NCI-H1417 (cell line): ENCODE measurements at regions not wholly inside any gene's neighbourhood (a gene's known extent, or its start where the extent isn't known, plus 50 kb on each side); places are given as distances from the start of the nearest gene placed in this dataset.

ENCODE experiments used
- DNase-seq, 3 experiments: peaks; one replicate each; lab custom pipeline; 2025; lab: John Stamatoyannopoulos, UW

DNA sequence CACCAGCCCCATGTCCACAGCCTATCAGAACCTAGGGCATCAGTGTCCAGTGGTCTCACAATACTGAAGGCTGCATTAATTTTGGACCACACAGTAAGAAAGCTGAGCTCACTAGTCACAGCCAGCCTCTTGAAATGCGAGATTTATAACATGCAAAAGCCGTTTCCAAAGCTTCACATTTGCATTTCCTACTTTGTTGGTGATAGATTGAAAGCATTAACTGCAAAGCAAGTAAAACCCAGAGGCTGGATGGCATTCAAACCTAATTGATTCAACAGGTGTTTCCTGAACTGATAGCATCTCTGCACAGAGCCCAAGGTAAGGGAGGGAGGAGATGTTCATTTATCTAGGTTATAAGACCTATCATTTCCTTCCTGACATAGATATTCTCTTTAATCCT lies 410.1 kb downstream of the OMA1 start:
- no peak for DNase-seq

DNA sequence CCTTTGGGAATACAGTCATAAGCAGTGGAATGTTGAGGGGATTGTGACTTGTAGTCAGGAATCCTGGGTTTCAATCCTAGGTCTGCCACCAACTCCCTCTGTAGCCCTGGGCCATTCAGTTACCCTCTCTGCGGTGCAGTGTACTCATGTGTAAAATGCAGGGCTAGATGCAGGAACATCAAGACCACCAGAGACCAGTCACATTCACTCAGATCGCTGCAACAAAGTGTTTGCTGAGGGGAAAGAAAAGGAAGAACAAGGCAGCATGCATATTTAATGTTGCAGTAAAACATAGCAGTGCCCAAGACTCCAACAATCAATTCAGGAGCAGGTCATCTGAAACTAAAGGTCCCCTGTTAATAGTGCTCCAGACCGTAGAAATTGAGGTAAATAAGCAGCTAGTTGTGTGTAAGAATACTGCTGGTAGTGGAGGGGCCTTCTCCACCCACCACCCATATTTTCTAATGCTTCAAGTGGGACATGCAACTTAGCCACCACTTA lies 410.7 kb downstream of the OMA1 start:
- no peak for DNase-seq

DNA sequence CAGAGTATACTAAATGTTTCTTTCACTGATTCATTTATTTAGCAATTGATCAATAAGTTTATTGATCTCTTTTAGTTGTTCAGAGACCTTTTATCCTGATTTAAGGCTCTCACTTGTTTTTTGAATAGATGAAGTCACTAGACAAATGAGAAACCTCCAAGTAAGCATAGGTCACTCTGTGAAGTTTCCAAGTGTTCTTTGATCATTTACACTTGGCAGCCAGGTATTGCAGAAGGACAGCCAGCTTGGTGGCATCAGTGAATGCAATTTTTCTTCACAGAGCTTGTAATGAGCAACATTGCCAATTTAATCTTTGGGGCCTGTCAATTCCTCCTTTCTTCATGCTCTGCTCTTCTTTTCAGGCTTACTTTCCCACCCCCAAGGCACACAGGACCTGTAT lies 413.0 kb downstream of the OMA1 start:
- DNase-seq: no peak

- peak in 1 of 3 experiments; percentile 2 for DNase-seq
These were observed 423.5 kb downstream of the OMA1 start for GRCh38 chr1:58123051-58123450.

GRCh38 chr1:58119971-58120370 lies 426.6 kb downstream of the OMA1 start:
- DNase-seq: no peak

GRCh38 chr1:58116284-58116683 lies 430.2 kb downstream of the OMA1 start:
- no peak for DNase-seq

GRCh38 chr1:58109646-58110200 lies 436.8 kb downstream of the OMA1 start:
- no peak for DNase-seq

GRCh38 chr1:58108783-58109182 lies 437.7 kb downstream of the OMA1 start:
- DNase-seq: no peak

DNA sequence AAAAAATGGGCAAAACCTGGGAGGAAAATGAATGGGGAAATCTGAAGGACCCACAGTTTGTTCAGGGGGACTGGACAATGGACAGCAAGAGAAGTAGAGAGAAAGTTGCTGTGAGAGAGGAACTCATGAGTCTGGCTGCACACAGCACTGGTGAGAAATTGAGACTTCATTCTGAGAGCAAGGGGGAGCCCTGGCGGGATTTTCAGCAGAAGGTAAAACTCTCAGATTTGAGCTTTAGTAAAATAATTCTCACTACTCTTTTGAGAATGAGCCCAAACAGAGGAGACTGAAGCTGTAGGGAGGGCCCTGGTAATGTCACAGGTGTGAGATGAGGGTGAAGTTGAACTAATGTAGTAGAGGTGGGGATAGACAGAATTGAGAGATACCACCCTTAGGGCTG lies 438.6 kb downstream of the OMA1 start:
- no peak for DNase-seq

DNA sequence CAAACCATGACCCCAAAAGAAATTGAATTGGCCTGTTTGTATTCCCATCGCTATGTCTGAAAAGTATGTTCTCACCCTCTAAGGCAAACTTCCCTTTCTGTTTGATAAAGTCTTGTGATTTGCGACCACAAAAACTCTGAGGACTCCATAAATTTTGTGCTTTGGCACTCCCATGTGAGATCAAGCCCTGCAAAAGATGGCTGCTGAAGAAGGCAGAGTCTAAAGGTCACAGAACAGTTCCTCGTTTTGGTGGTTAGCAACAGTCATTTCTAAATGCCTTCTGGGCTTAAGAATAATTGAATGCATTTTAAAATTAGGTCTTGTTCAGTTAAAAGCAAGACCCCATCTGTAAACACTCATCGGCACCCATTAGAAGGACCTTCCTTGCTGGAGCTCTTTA lies 441.6 kb downstream of the OMA1 start:
- DNase-seq: no peak

DNA sequence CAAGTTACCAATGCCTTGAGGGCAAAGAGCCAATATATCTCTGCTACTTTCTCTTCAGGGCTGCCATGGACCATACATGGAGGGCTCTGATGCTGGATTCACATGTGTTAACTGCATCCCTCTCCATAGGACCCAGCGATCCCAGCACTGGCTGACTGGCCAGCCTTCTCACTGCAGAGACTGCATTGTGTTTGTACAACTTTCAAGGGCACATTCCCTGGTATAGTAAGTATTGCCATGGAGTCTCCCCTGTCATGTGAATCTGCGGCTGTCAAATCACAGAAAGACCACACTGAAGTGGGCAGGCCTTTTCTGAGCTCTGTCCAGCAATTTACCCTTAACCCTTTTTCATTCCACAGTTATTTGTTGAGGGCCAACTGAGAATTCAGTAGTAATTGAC lies 449.8 kb downstream of the OMA1 start:
- DNase-seq: no peak

DNA sequence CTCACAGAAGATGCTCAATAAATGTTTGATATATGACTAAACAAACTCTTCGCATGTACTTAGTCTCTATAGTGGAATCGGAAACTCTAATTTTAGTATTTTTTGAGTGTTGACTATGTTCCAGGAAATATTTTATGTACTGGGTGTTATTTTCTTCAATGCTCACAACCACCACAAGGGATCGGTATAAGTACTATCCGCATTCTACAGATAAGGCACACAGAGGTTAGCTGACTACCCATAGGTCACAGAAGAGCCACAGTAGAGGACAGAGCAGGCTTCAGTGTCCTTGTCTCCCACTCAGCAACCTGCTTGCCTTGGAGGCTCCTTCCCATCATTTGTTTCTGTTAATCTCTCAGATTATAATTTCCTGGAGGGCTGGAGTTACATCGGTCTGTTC lies 451.3 kb downstream of the OMA1 start:
- DNase-seq: no peak

- no peak for DNase-seq
These were observed 452.3 kb downstream of the OMA1 start for GRCh38 chr1:58094221-58094620.

DNA sequence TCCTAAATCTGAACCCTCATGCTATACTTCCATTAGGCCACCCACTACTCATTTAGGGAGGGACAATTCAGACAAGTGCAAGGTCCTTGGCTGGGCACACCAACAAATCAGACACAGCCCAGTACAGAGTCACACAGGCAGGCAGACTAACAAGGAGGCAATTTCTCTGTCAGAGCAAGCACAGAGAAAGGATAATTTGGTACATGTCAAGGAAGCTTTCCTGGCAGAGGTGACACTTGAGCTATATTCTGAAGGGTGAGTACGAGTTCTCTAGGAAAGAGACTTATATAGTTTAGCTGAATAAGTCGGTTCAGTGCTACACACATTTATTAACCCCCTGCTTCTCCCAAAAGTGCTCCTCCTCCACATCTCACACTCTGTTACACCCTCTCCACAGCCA lies 455.9 kb downstream of the OMA1 start:
- peak in 1 of 3 experiments; percentile 2 for DNase-seq

- DNase-seq: no peak
These were observed 456.5 kb downstream of the OMA1 start for GRCh38 chr1:58089898-58090534.

GRCh38 chr1:58084266-58084665 lies 462.3 kb downstream of the OMA1 start:
- no peak for DNase-seq

- no peak for DNase-seq
These were observed 463.9 kb downstream of the OMA1 start for GRCh38 chr1:58082596-58082995.

- no peak for DNase-seq
These were observed 470.3 kb downstream of the OMA1 start for GRCh38 chr1:58076258-58076657.

DNA sequence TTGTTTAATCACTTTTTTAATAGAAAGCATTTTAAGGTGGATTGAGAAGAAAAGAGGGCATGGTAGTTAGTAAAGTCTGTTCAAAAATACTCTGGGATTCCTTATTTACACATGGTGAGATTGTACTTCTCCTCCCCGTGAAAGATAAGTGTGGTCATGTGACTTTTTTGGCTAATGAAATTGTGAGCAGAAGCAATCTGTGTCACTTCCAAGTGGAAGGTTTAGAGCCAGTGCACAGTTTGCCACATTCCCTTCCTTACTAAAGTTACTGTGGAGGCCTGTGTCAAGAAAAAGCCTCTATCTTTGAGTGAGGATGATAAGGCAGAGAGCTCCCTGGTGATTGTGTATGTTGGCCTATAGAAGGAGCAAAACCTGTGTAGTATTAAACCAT lies 471.3 kb downstream of the OMA1 start:
- DNase-seq: no peak

- DNase-seq: no peak
These were observed 474.1 kb downstream of the OMA1 start for GRCh38 chr1:58072450-58072849.

GRCh38 chr1:58067082-58067481 lies 479.4 kb downstream of the OMA1 start:
- no peak for DNase-seq

DNA sequence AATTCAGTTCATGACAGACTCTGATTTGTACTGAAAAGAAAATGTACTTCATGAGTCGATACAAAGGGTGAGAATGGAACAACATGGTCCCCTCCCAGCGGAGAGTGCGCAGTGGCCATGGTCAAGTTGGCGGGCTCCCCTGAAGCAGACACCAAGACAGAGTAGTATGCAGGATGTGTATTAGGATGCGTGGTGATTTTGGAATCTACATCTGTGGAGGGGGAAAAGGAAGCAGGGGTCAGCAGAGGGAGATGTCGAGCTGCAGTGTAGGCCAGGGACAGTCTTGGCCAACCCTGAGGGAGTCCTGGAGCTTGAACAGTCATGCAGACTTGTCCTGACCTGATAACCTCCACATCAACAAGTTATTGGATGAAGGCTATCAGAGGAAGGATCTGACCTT lies 481.0 kb downstream of the OMA1 start:
- DNase-seq: peak in 1 of 3 experiments; percentile 11

GRCh38 chr1:58064166-58064565 lies 482.4 kb downstream of the OMA1 start:
- DNase-seq: peak in 2 of 3 experiments; percentile 47 to 58

- no peak for DNase-seq
These were observed 483.4 kb downstream of the OMA1 start for GRCh38 chr1:58063095-58063494.
